Astrocyte of the spinal cord (primary cell): ENCODE measurements at regions not wholly inside any gene's neighbourhood (a gene's known extent, or its start where the extent isn't known, plus 50 kb on each side); places are given as distances from the start of the nearest gene placed in this dataset.

Source experiments
- DNase-seq: peaks from one replicate; pipeline ENCODE4 v3.0.0; 2011; ENCODE audit warnings: low read depth, low spot score
- H3K4me3 ChIP-seq: 2 replicates; pipeline ENCODE4 v1.5.1; 2011; ENCODE audit warnings: low read depth, mild to moderate bottlenecking, low read length, moderate library complexity
- CTCF ChIP-seq: IDR thresholded peaks from 2 replicates; pipeline ENCODE4 v1.5.1; 2012; ENCODE audit warnings: low read depth, mild to moderate bottlenecking, low read length, inconsistent platforms
- in situ Hi-C: cut with HindIII; loops from 2 replicates; pipeline ENCODE4 v1.10.0; 2017; ENCODE audit warnings: low sequenced_read_pairs

DNA sequence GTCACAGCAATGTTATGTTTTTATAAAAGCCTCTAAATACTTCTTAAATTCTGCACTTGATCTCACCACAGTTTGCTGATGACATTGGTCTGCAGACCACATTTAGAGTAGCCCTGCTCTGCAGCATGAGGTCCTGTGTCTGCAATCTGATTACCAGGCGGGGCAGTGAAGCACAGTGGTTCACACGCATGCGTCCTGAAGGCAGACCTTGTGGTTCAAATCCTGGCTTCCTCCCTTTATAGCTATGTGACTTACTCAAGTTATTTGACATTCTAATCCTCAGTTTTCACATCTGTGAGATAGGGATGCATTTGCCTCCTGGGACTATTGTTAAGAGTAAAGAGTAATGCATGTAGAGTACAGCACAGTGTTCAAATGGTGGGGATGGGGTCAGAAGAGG is 50.3 kb downstream of the BMAL2 start:
- in situ Hi-C loops = no loop called here
- no peak for DNase-seq
- TF ChIP-seq CTCF = no peak

DNA sequence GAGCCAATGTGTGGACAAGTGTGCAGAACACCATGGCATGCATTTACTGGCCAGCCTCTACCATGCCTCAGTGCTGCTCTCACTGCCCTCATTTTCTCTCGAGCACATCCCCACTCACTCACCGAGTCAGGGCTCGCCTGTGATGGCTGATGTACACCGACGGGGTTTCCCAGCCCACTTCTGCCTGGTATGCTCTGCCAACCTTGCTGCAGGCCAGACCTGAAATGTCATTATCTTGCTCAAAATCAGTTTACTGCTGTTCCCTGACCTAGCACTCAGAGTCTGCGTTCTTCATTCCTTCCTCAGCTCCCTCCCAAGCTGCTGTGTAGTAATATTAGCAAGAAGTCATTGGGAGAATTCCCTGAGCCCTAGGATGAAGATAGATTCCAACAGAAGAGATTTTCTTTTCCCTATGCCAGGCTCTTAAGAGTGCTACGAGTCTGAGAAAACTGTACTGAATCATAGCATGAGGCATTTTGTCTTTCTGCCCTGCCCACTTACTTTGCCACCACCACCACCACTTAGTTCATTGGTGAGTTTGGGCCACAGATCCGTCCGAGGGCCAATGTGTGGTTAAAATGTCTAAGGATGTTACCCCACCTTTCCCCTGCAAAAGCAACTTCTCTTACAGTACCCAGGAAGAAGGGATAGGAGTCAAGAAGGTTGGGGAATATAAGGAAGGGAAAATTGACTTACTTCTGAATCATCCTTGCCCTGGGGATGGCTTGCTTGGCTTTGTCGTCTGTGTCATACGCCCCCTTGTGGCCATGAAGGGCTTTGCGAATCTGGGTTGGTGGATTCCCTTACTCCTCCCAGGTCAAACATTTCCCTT is 51.0 kb downstream of the BMAL2 start:
- peak; percentile 83 for DNase-seq
- in situ Hi-C loops = no loop called here
- no peak overlapping the region for H3K4me3 ChIP-seq
- peak; percentile 94 for TF ChIP-seq CTCF

More for the DNA sequence above, 50.3 kb downstream of the BMAL2 start:
- H3K4me3 ChIP-seq = no peak overlapping the region

- H3K4me3 ChIP-seq = no peak overlapping the region
- TF ChIP-seq CTCF = no peak
- in situ Hi-C loops = no loop called here
- DNase-seq = no peak
Observed at GRCh38 chr12:27384261-27384590, 51.6 kb downstream of the BMAL2 start.

- no peak overlapping the region for H3K4me3 ChIP-seq
- in situ Hi-C loops = no loop called here
- TF ChIP-seq CTCF = no peak
- DNase-seq = no peak
Observed at GRCh38 chr12:27385766-27386564, 53.3 kb downstream of the BMAL2 start.

DNA sequence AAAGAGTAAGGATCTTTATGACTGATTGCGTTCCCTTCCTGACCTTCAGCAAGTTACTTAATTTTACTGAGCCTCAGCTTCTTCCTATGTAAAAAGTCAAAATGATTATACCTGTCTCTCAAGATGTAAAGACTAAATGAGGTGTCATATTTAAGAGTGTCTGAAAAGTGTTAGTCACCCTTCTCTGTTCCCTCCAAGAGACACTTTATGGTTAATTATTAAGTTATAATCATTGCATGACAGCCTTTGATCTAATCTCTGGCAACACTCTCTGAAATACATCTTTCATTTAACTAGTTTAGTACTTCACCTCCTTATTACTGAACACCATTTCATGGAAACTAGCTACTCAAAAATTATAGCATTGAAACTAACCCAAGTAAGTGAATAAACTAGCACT is 54.8 kb downstream of the BMAL2 start:
- H3K4me3 ChIP-seq = no peak overlapping the region
- TF ChIP-seq CTCF = no peak
- no peak for DNase-seq
- in situ Hi-C loops = no loop called here

- no peak for TF ChIP-seq CTCF
- H3K4me3 ChIP-seq = no peak overlapping the region
- no peak for DNase-seq
- in situ Hi-C loops = no loop called here
Observed at GRCh38 chr12:27388650-27389049, 56.0 kb downstream of the BMAL2 start.
